ENCODE measurements at regions not wholly inside any gene's neighbourhood (a gene's known extent, or its start where the extent isn't known, plus 50 kb on each side); places are given as distances from the start of the nearest gene placed in this dataset.

DNA sequence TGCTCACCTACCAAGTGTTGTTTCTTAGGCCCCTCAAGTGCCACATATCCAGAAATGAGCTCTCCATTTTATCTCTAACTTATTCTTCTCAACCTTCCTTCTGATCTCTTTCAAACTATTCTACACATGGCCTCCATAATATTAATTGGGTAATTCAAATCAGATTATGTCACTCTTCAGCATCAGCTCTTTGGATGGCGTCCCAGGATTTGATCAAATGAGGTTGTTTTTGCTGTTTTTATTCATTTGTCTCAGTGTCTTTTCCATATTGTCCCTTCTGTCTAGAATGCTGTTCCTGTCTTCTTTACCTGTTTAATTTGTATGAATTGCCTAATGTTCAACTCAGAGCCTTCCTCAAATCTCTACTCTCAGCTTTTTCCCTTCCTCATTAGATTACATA, 234.6 kb upstream of the CXCL12 start:
- Mint-ChIP-seq H3K9me3 (ENCODE audit: unreplicated experiment) (no peaks in the 10 kb centered on the region), H3K27ac (ENCODE audit: unreplicated experiment) (no peak overlapping the region), H3K27me3 (ENCODE audit: unreplicated experiment) (no peaks in the 10 kb centered on the region), H3K4me3 (ENCODE audit: unreplicated experiment) (no peak overlapping the region), H3K4me1 (ENCODE audit: unreplicated experiment) (no peaks in the 10 kb centered on the region), H3K36me3 (ENCODE audit: low read depth, unreplicated experiment) (no peaks in the 10 kb centered on the region)
- no peak for DNase-seq (ENCODE audit: low spot score)
- TF ChIP-seq, protein P1, sequence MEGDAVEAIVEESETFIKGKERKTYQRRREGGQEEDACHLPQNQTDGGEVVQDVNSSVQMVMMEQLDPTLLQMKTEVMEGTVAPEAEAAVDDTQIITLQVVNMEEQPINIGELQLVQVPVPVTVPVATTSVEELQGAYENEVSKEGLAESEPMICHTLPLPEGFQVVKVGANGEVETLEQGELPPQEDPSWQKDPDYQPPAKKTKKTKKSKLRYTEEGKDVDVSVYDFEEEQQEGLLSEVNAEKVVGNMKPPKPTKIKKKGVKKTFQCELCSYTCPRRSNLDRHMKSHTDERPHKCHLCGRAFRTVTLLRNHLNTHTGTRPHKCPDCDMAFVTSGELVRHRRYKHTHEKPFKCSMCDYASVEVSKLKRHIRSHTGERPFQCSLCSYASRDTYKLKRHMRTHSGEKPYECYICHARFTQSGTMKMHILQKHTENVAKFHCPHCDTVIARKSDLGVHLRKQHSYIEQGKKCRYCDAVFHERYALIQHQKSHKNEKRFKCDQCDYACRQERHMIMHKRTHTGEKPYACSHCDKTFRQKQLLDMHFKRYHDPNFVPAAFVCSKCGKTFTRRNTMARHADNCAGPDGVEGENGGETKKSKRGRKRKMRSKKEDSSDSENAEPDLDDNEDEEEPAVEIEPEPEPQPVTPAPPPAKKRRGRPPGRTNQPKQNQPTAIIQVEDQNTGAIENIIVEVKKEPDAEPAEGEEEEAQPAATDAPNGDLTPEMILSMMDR (IDR thresholded peaks at IDR 0.05; ENCODE audit: unreplicated experiment) = no peak

DNA sequence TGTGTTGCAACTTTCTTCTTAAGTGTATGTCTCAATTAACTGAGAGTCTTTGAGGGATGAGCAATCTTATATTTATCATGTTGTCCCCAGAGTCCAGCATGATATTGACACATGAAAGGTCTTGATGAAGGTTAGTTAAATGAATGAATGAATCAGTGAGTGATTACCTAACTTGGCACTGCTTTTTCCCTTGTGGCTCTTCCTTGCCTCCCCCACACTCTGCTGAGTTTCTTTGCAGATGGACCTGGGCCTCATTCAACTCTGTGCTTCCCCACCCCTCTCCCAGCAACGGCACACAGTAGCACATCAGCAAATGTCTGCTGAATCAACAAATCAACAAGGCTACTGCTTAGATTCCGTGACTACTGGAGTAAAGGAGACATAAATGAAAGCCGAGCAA, 235.1 kb upstream of the CXCL12 start:
- Mint-ChIP-seq H3K9me3 (ENCODE audit: unreplicated experiment) (no peaks in the 10 kb centered on the region), H3K4me3 (ENCODE audit: unreplicated experiment) (no peak overlapping the region), H3K36me3 (ENCODE audit: low read depth, unreplicated experiment) (no peaks in the 10 kb centered on the region), H3K27ac (ENCODE audit: unreplicated experiment) (no peak overlapping the region), H3K4me1 (ENCODE audit: unreplicated experiment) (no peaks in the 10 kb centered on the region), H3K27me3 (ENCODE audit: unreplicated experiment) (no peaks in the 10 kb centered on the region)
- TF ChIP-seq, protein P1 (IDR thresholded peaks at IDR 0.05; ENCODE audit: unreplicated experiment) = no peak
- no peak for DNase-seq (ENCODE audit: low spot score)

DNA sequence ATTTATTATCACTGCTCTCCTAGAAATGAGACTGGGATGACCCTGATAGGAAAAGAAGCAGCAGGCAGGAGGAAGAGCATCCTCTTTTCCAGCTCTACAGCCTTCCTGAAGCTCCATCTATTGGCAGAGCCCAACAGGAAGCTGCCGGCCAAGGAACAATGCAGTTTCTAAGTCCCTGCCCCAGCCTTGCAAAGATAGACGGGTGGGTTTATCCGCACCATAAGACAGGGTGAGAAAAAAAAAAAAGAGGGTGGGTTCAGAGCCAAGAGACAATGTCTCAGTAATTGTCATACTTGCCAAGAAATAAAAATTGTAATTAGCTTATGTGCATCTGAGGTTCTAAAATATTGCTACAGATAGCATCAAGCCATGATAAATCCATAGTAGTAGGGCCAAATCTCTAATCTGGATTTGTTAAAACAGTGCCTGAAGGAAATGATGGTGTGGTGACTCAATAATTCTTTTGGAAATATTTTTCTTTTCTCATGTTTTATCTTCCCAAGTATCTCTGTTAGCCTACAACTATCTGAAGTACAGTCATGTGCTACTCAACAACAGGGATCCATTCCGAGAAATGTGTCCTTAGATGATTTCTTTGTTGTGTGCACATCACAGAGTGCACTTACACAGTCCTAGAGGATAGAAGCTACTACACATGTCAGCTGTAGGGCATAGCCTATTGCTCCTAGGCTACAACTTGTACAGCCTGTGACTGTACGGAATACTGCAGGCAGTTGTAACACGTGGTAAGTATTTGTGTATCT, 242.9 kb upstream of the CXCL12 start:
- no peaks in the 10 kb centered on the region for H3K9me3 Mint-ChIP-seq (ENCODE audit: unreplicated experiment)
- H3K27ac Mint-ChIP-seq (ENCODE audit: unreplicated experiment) = no peak overlapping the region
- H3K4me1 Mint-ChIP-seq (ENCODE audit: unreplicated experiment) = no peaks in the 10 kb centered on the region
- TF ChIP-seq, protein P1 (IDR thresholded peaks at IDR 0.05; ENCODE audit: unreplicated experiment) = no peak
- no peak overlapping the region for H3K4me3 Mint-ChIP-seq (ENCODE audit: unreplicated experiment)
- no peaks in the 10 kb centered on the region for H3K36me3 Mint-ChIP-seq (ENCODE audit: low read depth, unreplicated experiment)
- no peak for DNase-seq (ENCODE audit: low spot score)
- H3K27me3 Mint-ChIP-seq (ENCODE audit: unreplicated experiment) = no peaks in the 10 kb centered on the region

DNA sequence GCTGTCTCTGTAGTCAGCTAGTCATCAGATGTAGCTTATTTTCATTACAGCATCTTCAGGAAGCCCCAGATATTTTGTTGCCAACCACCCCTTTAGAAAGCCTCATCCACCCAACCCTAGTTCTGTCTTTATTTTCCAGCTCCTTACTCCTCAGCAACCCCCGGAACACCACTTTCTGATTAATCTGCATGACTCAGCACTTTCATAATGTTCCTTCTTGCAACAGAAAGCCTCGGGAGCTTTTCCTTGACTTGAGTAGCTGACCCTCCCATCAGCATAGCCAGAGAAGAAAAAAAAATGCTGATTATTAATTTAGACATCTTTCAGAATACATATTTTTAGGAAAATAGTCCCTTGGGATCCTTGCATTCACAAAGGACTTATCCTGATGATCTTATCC, 244.0 kb upstream of the CXCL12 start:
- Mint-ChIP-seq H3K4me3 (ENCODE audit: unreplicated experiment) (no peak overlapping the region), H3K27ac (ENCODE audit: unreplicated experiment) (no peak overlapping the region), H3K36me3 (ENCODE audit: low read depth, unreplicated experiment) (no peaks in the 10 kb centered on the region), H3K4me1 (ENCODE audit: unreplicated experiment) (no peaks in the 10 kb centered on the region), H3K9me3 (ENCODE audit: unreplicated experiment) (no peaks in the 10 kb centered on the region), H3K27me3 (ENCODE audit: unreplicated experiment) (no peaks in the 10 kb centered on the region)
- DNase-seq (ENCODE audit: low spot score) = no peak
- TF ChIP-seq, protein P1 (IDR thresholded peaks at IDR 0.05; ENCODE audit: unreplicated experiment) = no peak

DNA sequence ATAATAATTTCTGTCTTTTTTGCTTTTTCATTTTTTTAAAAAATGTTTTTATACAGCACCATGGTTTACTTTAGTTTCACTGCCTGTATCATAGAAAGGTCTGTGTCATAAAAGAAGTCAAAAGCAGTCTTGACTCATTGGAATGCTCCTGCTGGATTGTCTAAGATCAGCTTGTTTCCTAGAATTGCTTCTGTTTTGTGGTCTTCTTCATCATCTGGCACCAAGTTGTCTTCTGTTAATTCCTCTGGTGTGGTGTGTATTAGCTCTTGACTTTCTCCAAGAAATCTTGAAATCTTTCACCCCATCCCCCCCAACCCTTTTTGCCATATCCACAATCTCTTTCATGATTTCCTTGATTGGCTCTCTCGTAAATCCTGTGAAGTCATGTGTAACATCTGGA, 250.3 kb upstream of the CXCL12 start:
- DNase-seq (ENCODE audit: low spot score) = no peak
- no peak overlapping the region for H3K4me3 Mint-ChIP-seq (ENCODE audit: unreplicated experiment)
- H3K9me3 Mint-ChIP-seq (ENCODE audit: unreplicated experiment) = no peaks in the 10 kb centered on the region
- H3K4me1 Mint-ChIP-seq (ENCODE audit: unreplicated experiment) = no peaks in the 10 kb centered on the region
- TF ChIP-seq, protein P1 (IDR thresholded peaks at IDR 0.05; ENCODE audit: unreplicated experiment) = no peak
- no peaks in the 10 kb centered on the region for H3K36me3 Mint-ChIP-seq (ENCODE audit: low read depth, unreplicated experiment)
- H3K27ac Mint-ChIP-seq (ENCODE audit: unreplicated experiment) = no peak overlapping the region
- no peaks in the 10 kb centered on the region for H3K27me3 Mint-ChIP-seq (ENCODE audit: unreplicated experiment)
